ENCODE measurements at regions not wholly inside any gene's neighbourhood (a gene's known extent, or its start where the extent isn't known, plus 50 kb on each side); places are given as distances from the start of the nearest gene placed in this dataset.

GRCh38 chr12:25387732-25388050, 137.0 kb upstream of the KRAS start:
- TF ChIP-seq EP300 (IDR thresholded peaks at IDR 0.05; ENCODE audit: borderline replicate concordance in 1 of 2, low read depth in 1 of 2, low read length in 1 of 2) = no peak
- TF ChIP-seq, protein P1, sequence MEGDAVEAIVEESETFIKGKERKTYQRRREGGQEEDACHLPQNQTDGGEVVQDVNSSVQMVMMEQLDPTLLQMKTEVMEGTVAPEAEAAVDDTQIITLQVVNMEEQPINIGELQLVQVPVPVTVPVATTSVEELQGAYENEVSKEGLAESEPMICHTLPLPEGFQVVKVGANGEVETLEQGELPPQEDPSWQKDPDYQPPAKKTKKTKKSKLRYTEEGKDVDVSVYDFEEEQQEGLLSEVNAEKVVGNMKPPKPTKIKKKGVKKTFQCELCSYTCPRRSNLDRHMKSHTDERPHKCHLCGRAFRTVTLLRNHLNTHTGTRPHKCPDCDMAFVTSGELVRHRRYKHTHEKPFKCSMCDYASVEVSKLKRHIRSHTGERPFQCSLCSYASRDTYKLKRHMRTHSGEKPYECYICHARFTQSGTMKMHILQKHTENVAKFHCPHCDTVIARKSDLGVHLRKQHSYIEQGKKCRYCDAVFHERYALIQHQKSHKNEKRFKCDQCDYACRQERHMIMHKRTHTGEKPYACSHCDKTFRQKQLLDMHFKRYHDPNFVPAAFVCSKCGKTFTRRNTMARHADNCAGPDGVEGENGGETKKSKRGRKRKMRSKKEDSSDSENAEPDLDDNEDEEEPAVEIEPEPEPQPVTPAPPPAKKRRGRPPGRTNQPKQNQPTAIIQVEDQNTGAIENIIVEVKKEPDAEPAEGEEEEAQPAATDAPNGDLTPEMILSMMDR (IDR thresholded peaks at IDR 0.05) = no peak
- TF ChIP-seq, protein P2, sequence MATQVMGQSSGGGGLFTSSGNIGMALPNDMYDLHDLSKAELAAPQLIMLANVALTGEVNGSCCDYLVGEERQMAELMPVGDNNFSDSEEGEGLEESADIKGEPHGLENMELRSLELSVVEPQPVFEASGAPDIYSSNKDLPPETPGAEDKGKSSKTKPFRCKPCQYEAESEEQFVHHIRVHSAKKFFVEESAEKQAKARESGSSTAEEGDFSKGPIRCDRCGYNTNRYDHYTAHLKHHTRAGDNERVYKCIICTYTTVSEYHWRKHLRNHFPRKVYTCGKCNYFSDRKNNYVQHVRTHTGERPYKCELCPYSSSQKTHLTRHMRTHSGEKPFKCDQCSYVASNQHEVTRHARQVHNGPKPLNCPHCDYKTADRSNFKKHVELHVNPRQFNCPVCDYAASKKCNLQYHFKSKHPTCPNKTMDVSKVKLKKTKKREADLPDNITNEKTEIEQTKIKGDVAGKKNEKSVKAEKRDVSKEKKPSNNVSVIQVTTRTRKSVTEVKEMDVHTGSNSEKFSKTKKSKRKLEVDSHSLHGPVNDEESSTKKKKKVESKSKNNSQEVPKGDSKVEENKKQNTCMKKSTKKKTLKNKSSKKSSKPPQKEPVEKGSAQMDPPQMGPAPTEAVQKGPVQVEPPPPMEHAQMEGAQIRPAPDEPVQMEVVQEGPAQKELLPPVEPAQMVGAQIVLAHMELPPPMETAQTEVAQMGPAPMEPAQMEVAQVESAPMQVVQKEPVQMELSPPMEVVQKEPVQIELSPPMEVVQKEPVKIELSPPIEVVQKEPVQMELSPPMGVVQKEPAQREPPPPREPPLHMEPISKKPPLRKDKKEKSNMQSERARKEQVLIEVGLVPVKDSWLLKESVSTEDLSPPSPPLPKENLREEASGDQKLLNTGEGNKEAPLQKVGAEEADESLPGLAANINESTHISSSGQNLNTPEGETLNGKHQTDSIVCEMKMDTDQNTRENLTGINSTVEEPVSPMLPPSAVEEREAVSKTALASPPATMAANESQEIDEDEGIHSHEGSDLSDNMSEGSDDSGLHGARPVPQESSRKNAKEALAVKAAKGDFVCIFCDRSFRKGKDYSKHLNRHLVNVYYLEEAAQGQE (IDR thresholded peaks at IDR 0.05; ENCODE audit: low read depth, low read length) = no peak
- no peak for TF ChIP-seq RXRA (IDR thresholded peaks at IDR 0.05; ENCODE audit: borderline replicate concordance, low read depth)
- TF ChIP-seq, protein P3, sequence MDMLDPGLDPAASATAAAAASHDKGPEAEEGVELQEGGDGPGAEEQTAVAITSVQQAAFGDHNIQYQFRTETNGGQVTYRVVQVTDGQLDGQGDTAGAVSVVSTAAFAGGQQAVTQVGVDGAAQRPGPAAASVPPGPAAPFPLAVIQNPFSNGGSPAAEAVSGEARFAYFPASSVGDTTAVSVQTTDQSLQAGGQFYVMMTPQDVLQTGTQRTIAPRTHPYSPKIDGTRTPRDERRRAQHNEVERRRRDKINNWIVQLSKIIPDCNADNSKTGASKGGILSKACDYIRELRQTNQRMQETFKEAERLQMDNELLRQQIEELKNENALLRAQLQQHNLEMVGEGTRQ (IDR thresholded peaks at IDR 0.05; ENCODE audit: borderline replicate concordance, low read depth, low read length) = no peak
- TF ChIP-seq USF1 (IDR thresholded peaks at IDR 0.05; ENCODE audit: borderline replicate concordance, low read depth) = no peak
- TF ChIP-seq, protein P4, sequence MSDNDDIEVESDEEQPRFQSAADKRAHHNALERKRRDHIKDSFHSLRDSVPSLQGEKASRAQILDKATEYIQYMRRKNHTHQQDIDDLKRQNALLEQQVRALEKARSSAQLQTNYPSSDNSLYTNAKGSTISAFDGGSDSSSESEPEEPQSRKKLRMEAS (IDR thresholded peaks at IDR 0.05; ENCODE audit: low read depth) = no peak
- TF ChIP-seq CHD2 (IDR thresholded peaks at IDR 0.05; ENCODE audit: low read length, partially characterized antibody) = no peak
- no peak for TF ChIP-seq FOXJ3 (CRISPR knock-in tag; IDR thresholded peaks at IDR 0.05)
- TF ChIP-seq RAD21 (IDR thresholded peaks at IDR 0.05; ENCODE audit: low read length) = no peak
- no peak for TF ChIP-seq GABPA (IDR thresholded peaks at IDR 0.05; ENCODE audit: low read depth)
- TF ChIP-seq GATA2 (CRISPR knock-in tag; IDR thresholded peaks at IDR 0.05) = no peak

Measured in SK-N-SH (cell line).